ENCODE measurements at regions not wholly inside any gene's neighbourhood (a gene's known extent, or its start where the extent isn't known, plus 50 kb on each side); places are given as distances from the start of the nearest gene placed in this dataset.

- TF ChIP-seq CTCF (IDR thresholded peaks at IDR 0.05) = no peak
- no peak for TF ChIP-seq POLR2A (IDR thresholded peaks at IDR 0.05)
Observed at GRCh38 chr12:90888316-90888715, 66.7 kb downstream of the CCER1 start.

All from vagina (tissue), 2 donors.